Fibroblast of lung (primary cell): ENCODE measurements at regions not wholly inside any gene's neighbourhood (a gene's known extent, or its start where the extent isn't known, plus 50 kb on each side); places are given as distances from the start of the nearest gene placed in this dataset.

ENCODE experiments used
- EZH2 ChIP-seq: IDR thresholded peaks from 2 replicates; pipeline ENCODE4 v1.5.1; 2012; ENCODE audit warnings: low read length, control low read depth, mild to moderate bottlenecking; ENCODE audit errors: missing control alignments
- TF ChIP-seq, protein P1 (sequence below), 2 donors: IDR thresholded peaks in 1 of 2; conservative IDR thresholded peaks in 1 of 2; 1 replicate in 1 of 2; 2 replicates in 1 of 2; pipeline ENCODE4 v1.5.1; 2011 to 2012; ENCODE audit warnings: low read length in 2 of 2, control low read depth in 1 of 2, inconsistent platforms in 1 of 2, low read depth in 1 of 2, mild to moderate bottlenecking in 1 of 2

DNA sequence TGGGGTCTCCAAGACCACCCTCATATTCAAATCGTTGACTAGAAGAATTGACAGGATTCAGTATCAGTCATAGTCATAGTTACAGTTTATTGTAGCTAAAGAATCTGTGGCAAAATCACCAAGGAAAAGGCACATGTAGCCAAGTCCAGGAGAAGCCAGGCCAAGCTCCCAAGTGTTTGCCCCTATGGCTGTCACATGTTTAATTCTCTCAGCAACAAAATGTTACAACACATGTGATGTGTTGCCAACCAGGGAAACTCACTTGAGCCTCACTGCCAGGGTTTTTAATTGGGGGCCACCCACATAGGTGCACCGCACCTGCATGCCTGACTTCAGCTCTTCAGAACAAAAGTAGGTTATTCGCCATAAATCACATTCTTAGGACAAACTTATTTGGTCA is 1030.9 kb upstream of the CELF2 start:
- TF ChIP-seq, protein P1, sequence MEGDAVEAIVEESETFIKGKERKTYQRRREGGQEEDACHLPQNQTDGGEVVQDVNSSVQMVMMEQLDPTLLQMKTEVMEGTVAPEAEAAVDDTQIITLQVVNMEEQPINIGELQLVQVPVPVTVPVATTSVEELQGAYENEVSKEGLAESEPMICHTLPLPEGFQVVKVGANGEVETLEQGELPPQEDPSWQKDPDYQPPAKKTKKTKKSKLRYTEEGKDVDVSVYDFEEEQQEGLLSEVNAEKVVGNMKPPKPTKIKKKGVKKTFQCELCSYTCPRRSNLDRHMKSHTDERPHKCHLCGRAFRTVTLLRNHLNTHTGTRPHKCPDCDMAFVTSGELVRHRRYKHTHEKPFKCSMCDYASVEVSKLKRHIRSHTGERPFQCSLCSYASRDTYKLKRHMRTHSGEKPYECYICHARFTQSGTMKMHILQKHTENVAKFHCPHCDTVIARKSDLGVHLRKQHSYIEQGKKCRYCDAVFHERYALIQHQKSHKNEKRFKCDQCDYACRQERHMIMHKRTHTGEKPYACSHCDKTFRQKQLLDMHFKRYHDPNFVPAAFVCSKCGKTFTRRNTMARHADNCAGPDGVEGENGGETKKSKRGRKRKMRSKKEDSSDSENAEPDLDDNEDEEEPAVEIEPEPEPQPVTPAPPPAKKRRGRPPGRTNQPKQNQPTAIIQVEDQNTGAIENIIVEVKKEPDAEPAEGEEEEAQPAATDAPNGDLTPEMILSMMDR (conservative IDR thresholded peaks at IDR 0.05 in 1 of 2, IDR thresholded peaks at IDR 0.05 in 1 of 2; ENCODE audit: low read depth in 1 of 2, low read length in 2 of 2): no peak
- TF ChIP-seq EZH2: no peak
